OCI-LY3 (cell line): ENCODE measurements at regions not wholly inside any gene's neighbourhood (a gene's known extent, or its start where the extent isn't known, plus 50 kb on each side); places are given as distances from the start of the nearest gene placed in this dataset.

ENCODE experiments used
- H2AFZ ChIP-seq: fragments of 200-600, 300-600 bp; shearing (Covaris generic); 2 replicates; pipeline ENCODE4 v1.6.0; 2014; ENCODE audit warnings: antibody characterized with exemption, low read depth, low read length
- H3K27ac ChIP-seq: fragments of 200-600, 300-600 bp; sonication (generic); 2 replicates; pipeline ENCODE4 v1.5.1; 2014; ENCODE audit warnings: mild to moderate bottlenecking, low read length, moderate library complexity, mixed read lengths
- H3K27me3 ChIP-seq: fragments of 200-600, 300-600 bp; sonication (generic); 2 replicates; pipeline ENCODE4 v1.6.1; 2014; ENCODE audit warnings: low read depth, low read length, mixed read lengths
- H3K36me3 ChIP-seq: fragments of 200-600, 300-600 bp; sonication (generic); replicated peaks from 2 replicates; pipeline ENCODE3; 2014; ENCODE audit warnings: low read depth, low read length, mixed read lengths
- H3K4me1 ChIP-seq: fragments of 300-600, 200-600 bp; sonication (generic); 2 replicates; pipeline ENCODE4 v1.6.1; 2014; ENCODE audit warnings: low read length, mixed read lengths
- H3K4me2 ChIP-seq: fragments of 200-600, 300-600 bp; sonication (generic); 2 replicates; pipeline ENCODE4 v1.6.1; 2014; ENCODE audit warnings: low read length, mixed read lengths
- H3K4me3 ChIP-seq: fragments of 300-600, 200-600 bp; sonication (generic); 2 replicates; pipeline ENCODE4 v1.5.1; 2014; ENCODE audit warnings: antibody characterized with exemption, mild to moderate bottlenecking, low read length, moderate library complexity
- H3K79me2 ChIP-seq: fragments of 300-600, 200-600 bp; shearing (Covaris generic); 2 replicates; pipeline ENCODE4 v1.6.1; 2014; ENCODE audit warnings: mild to moderate bottlenecking, low read length, mixed read lengths
- H3K9ac ChIP-seq: fragments of 300-600, 200-600 bp; shearing (Covaris generic); 2 replicates; pipeline ENCODE4 v1.6.0; 2014; ENCODE audit warnings: mild to moderate bottlenecking, low read length, moderate library complexity
- H3K9me3 ChIP-seq: fragments of 200-600, 300-600 bp; shearing (Covaris generic); 2 replicates; pipeline ENCODE4 v1.6.1; 2014; ENCODE audit warnings: low read length, mixed read lengths; ENCODE audit not compliant: insufficient read depth
- H4K20me1 ChIP-seq: fragments of 200-600, 300-600 bp; sonication (generic); 2 replicates; pipeline ENCODE4 v1.6.1; 2016; ENCODE audit warnings: low read length, mixed read lengths; ENCODE audit not compliant: insufficient read depth
- CTCF ChIP-seq: fragments of 200-600, 300-600 bp; sonication (generic); IDR thresholded peaks from 2 replicates; pipeline ENCODE4 v1.5.1; 2014; ENCODE audit warnings: antibody characterized with exemption, low read length, low read depth
- EZH2phosphoT487 ChIP-seq: fragments of 200-600 bp; shearing (Covaris generic); IDR thresholded peaks from 2 replicates; pipeline ENCODE4 v1.6.1; 2018; ENCODE audit warnings: antibody characterized with exemption, mixed run types, low read depth

GRCh38 chr7:45986355-45987298 is 65.6 kb upstream of the IGFBP3 start:
- TF ChIP-seq CTCF: no peak
- no peak for TF ChIP-seq EZH2phosphoT487
- no peak overlapping the region for H3K9ac ChIP-seq
- no peak overlapping the region for H3K4me3 ChIP-seq
- H3K27ac ChIP-seq: no peak overlapping the region
- peaks cover 11% of the 10 kb centered on the region for H3K4me1 ChIP-seq
- H3K27me3 ChIP-seq: no peaks in the 10 kb centered on the region
- no peaks in the 10 kb centered on the region for H3K79me2 ChIP-seq
- H4K20me1 ChIP-seq: no peaks in the 10 kb centered on the region
- peaks cover 5% of the 10 kb centered on the region; the same call in 1 of the 2 replicates for H3K9me3 ChIP-seq
- H3K4me2 ChIP-seq: no peak overlapping the region
- H3K36me3 ChIP-seq: no peaks in the 10 kb centered on the region
- no peak overlapping the region for H2AFZ ChIP-seq

DNA sequence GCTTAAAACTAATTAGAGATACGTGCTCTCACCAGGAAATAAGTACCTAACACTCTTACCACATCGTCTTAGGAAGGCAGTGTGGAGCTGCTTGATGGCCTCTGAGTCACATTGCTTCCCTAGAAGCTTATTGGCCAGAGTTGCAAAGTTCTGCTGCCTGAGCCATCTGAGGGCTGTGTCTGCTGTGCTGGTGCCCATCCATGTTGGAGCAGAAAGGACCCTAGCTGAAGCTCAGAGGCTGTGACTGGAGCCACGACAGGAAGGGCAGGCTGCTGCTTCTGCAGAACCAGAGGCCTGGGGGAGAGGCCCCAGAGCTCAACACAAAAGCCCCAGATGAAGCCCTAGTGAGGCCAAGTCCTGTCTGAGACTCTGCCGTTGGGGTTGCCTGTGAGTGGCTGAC is 64.8 kb upstream of the IGFBP3 start:
- H3K79me2 ChIP-seq: no peaks in the 10 kb centered on the region
- no peaks in the 10 kb centered on the region for H4K20me1 ChIP-seq
- no peak overlapping the region for H3K4me3 ChIP-seq
- H3K36me3 ChIP-seq: no peaks in the 10 kb centered on the region
- no peaks in the 10 kb centered on the region for H3K27me3 ChIP-seq
- no peak overlapping the region for H3K4me2 ChIP-seq
- H3K9me3 ChIP-seq: peaks cover 5% of the 10 kb centered on the region; the same call in 1 of the 2 replicates
- H3K9ac ChIP-seq: no peak overlapping the region
- no peak overlapping the region for H3K27ac ChIP-seq
- peaks cover 11% of the 10 kb centered on the region for H3K4me1 ChIP-seq
- H2AFZ ChIP-seq: no peak overlapping the region
- TF ChIP-seq CTCF (no peak), EZH2phosphoT487 (no peak)

DNA sequence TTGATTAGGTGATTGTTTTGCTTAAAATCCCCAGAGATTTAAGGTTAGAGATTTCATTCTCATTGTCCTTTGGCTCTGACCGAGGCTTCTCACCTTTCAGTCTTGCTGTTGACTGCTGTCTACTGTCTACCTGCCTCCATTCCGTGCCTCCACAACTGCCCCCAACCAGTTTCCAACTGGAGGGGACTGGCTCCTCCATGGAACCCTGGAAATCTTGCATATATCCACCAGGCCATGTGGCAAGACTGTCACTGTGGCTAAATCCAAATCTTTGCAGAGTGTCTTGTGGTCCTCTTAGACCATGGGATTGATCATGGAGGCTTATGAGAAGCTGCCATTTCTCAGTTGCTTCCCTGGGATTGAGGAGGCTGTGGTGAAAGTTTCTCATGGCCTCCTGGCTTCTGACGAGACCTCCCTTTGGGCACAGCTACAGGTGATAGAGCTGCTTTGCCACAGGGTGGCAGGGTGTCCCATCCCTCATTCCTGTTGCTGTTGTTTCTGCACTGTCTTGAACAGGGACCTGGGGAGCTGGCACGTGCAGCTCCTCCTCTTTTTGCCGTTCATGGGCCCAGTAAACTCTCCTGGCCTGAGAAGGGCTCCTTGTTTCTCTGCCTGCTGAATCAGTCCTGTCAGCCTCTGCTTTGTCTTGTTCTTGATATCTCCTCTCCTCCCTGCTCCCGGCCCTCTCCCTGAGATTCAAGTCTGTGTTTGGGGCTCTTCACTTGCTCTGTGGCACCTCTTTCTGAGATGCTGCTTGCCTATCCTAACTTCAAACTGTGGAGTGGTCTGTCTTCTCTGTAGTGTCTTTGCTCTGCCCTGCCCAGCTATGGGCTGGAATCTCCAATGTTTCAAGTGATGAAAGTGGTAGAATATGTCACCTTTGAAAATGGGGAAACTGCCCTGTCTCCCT is 63.6 kb upstream of the IGFBP3 start:
- Histone ChIP-seq H3K9ac (0 out of 2 replicates have a peak overlapping the region, but pooled peaks have one; percentile 32), H3K36me3 (no peaks in the 10 kb centered on the region), H3K9me3 (peaks cover 5% of the 10 kb centered on the region; the same call in 1 of the 2 replicates), H3K4me3 (0 out of 2 replicates have a peak overlapping the region, but pooled peaks have one; percentile 7), H3K27me3 (no peaks in the 10 kb centered on the region), H2AFZ (peak overlapping the region; percentile 86), H3K4me2 (peak overlapping the region; percentile 40), H3K79me2 (no peaks in the 10 kb centered on the region), H3K27ac (no peak overlapping the region), H3K4me1 (peaks cover 11% of the 10 kb centered on the region), H4K20me1 (no peaks in the 10 kb centered on the region)
- TF ChIP-seq EZH2phosphoT487 (no peak), CTCF (peak; percentile 68)
